ENCODE measurements at regions not wholly inside any gene's neighbourhood (a gene's known extent, or its start where the extent isn't known, plus 50 kb on each side); places are given as distances from the start of the nearest gene placed in this dataset.
"Not testable (repeated sequence)": the region's sequence is repeated elsewhere in the genome, so short reads cannot be mapped to it uniquely, and the experiment has no call there.

GRCh38 chr10:124197371-124198124 lies 104.2 kb upstream of the CHST15 start:
- Mint-ChIP-seq H3K27ac (peak overlapping the region; percentile 90 to 93 (median 92)), H3K4me3 (no peak overlapping the region), H3K9me3 (peaks cover 10% of the 10 kb centered on the region), H3K27me3 (ENCODE audit: low read depth) (peaks cover 4% of the 10 kb centered on the region), H3K4me1 (peaks cover 46% of the 10 kb centered on the region), H3K36me3 (ENCODE audit: low read depth) (no peaks in the 10 kb centered on the region)
- TF ChIP-seq, protein P1, sequence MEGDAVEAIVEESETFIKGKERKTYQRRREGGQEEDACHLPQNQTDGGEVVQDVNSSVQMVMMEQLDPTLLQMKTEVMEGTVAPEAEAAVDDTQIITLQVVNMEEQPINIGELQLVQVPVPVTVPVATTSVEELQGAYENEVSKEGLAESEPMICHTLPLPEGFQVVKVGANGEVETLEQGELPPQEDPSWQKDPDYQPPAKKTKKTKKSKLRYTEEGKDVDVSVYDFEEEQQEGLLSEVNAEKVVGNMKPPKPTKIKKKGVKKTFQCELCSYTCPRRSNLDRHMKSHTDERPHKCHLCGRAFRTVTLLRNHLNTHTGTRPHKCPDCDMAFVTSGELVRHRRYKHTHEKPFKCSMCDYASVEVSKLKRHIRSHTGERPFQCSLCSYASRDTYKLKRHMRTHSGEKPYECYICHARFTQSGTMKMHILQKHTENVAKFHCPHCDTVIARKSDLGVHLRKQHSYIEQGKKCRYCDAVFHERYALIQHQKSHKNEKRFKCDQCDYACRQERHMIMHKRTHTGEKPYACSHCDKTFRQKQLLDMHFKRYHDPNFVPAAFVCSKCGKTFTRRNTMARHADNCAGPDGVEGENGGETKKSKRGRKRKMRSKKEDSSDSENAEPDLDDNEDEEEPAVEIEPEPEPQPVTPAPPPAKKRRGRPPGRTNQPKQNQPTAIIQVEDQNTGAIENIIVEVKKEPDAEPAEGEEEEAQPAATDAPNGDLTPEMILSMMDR (IDR thresholded peaks at IDR 0.05; ENCODE audit: unreplicated experiment in 3 of 3): no peak

GRCh38 chr10:124196659-124197058 lies 103.3 kb upstream of the CHST15 start:
- Mint-ChIP-seq H3K4me3 (no peak overlapping the region), H3K27me3 (ENCODE audit: low read depth) (peaks cover 4% of the 10 kb centered on the region), H3K27ac (peak overlapping the region; percentile 90 to 93 (median 92)), H3K4me1 (peaks cover 41% of the 10 kb centered on the region), H3K9me3 (peaks cover 7% of the 10 kb centered on the region), H3K36me3 (ENCODE audit: low read depth) (no peaks in the 10 kb centered on the region)
- TF ChIP-seq, protein P1 (IDR thresholded peaks at IDR 0.05; ENCODE audit: unreplicated experiment in 3 of 3): no peak

DNA sequence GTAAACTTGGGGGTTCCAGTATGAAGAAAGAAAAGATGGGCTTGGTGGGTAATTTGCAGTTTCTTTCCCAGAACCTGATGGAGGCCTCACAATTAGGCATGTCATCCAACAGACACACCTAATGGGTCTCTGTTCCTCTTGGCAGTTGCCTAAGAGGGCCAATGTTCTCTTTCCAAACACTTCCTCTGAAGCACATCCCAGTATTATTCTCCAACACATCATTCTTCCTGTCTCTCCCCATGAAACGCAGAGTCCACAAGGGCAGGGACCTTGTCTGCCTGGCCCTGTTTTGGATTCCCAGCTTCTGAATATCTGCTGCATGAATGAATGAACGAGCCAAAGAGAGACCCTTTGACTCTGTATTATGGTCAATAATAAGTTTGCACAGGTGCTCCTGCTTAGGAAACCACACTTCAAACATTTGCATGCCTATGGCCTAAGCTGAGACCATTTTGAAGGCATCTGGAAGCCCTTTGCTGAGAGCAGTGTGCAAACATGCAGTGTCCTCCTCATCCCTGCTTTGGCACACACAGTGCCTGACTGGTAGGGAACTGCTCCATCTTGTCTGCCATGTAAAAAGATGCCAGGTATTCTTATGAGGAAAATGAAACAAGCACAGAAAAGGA lies 100.9 kb upstream of the CHST15 start:
- H3K4me3 Mint-ChIP-seq: no peak overlapping the region
- H3K36me3 Mint-ChIP-seq (ENCODE audit: low read depth): no peaks in the 10 kb centered on the region
- TF ChIP-seq, protein P1 (IDR thresholded peaks at IDR 0.05; ENCODE audit: unreplicated experiment in 3 of 3): no peak
- peaks cover 11% of the 10 kb centered on the region for H3K9me3 Mint-ChIP-seq
- peaks cover 41% of the 10 kb centered on the region for H3K4me1 Mint-ChIP-seq
- peaks cover 4% of the 10 kb centered on the region for H3K27me3 Mint-ChIP-seq (ENCODE audit: low read depth)
- no peak overlapping the region for H3K27ac Mint-ChIP-seq

- Mint-ChIP-seq H3K27me3 (ENCODE audit: low read depth) (peaks cover 4% of the 10 kb centered on the region), H3K27ac (no peak overlapping the region), H3K9me3 (peaks cover 12% of the 10 kb centered on the region), H3K4me1 (peaks cover 32% of the 10 kb centered on the region), H3K36me3 (ENCODE audit: low read depth) (no peaks in the 10 kb centered on the region), H3K4me3 (no peak overlapping the region)
- TF ChIP-seq, protein P1 (IDR thresholded peaks at IDR 0.05; ENCODE audit: unreplicated experiment in 3 of 3): no peak
Observed at GRCh38 chr10:124193309-124193696, 99.9 kb upstream of the CHST15 start.

DNA sequence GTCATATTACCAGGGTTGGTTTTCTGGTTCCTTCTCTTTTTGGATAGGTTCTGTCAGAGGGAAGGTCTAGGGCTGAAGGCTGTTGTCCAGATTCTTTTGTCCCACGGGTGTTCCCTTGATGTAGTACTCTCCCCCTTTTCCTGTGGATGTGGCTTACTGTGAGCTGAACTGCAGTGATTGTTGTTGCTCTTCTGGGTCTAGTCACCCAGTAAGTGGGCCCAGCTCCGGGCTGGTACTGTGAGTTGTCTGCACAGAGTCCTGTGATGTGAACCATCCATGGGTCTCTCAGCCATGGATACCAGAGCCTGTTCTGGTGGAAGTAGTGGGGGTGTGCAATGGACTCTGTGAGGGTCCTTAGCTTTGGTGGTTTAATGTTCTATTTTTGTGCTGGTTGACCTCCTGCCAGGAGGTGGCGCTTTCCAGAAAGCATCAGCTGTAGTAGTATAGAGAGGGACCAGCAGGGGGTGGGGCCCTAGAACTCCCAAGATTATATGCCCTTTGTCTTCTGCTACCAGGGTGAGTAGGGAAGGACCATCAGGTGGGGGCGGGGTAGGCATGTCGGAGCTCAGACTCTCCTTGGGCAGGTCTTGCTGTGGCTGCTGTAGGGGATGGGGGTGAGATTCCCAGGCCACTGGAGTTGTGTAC lies 99.4 kb upstream of the CHST15 start:
- H3K4me3 Mint-ChIP-seq; H3K27me3 Mint-ChIP-seq (ENCODE audit: low read depth); H3K36me3 Mint-ChIP-seq (ENCODE audit: low read depth); H3K27ac Mint-ChIP-seq: not testable (repeated sequence)
- Mint-ChIP-seq H3K9me3 (peaks cover 12% of the 10 kb centered on the region), H3K4me1 (peaks cover 27% of the 10 kb centered on the region)
- TF ChIP-seq, protein P1 (IDR thresholded peaks at IDR 0.05; ENCODE audit: unreplicated experiment in 3 of 3): peak in 1 of 3 experiments; percentile 8

DNA sequence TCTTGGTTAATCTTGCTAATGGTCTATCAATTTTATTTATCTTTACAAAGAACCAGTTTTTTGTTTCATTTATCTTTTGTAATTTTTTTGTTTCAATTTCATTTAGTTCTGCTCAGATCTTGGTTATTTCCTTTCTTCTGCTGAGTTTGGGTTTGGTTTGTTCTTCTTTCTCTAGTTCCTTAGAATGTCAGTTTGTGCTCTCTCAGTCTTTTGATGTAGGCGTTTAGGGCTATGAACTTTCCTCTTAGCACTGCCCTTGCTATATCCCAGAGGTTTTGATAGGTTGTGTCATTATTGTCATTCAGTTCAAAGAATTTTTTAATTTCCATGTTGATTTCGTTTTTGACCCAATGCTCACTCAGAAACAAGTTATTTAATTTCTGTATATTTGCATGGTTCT lies 97.1 kb upstream of the CHST15 start:
- H3K9me3 Mint-ChIP-seq: peaks cover 12% of the 10 kb centered on the region
- H3K27ac Mint-ChIP-seq; H3K4me3 Mint-ChIP-seq; H3K27me3 Mint-ChIP-seq (ENCODE audit: low read depth); H3K4me1 Mint-ChIP-seq; H3K36me3 Mint-ChIP-seq (ENCODE audit: low read depth): not testable (repeated sequence)

All from nephron (organoid).